H9 (cell line): ENCODE measurements at regions not wholly inside any gene's neighbourhood (a gene's known extent, or its start where the extent isn't known, plus 50 kb on each side); places are given as distances from the start of the nearest gene placed in this dataset.

ENCODE experiments used
- DNase-seq: peaks from one replicate; pipeline ENCODE4 v3.0.0-alpha.2; 2017
- H2AFZ ChIP-seq: one replicate; pipeline ENCODE4 v1.6.1; 2013; ENCODE audit warnings: mild to moderate bottlenecking, low read length, control low read depth, moderate library complexity
- H2AK5ac ChIP-seq: 2 replicates; pipeline ENCODE4 v1.6.1; 2013; ENCODE audit warnings: low read length, control low read depth, mixed read lengths; ENCODE audit not compliant: insufficient read length
- H2BK120ac ChIP-seq: one replicate; pipeline ENCODE4 v1.6.1; 2013; ENCODE audit warnings: low read depth, mild to moderate bottlenecking, low read length, control low read depth, inconsistent platforms; ENCODE audit not compliant: poor library complexity, severe bottlenecking
- H2BK12ac ChIP-seq: 2 replicates; pipeline ENCODE4 v1.6.1; 2013; ENCODE audit warnings: low read length, control low read depth, mixed read lengths, low read depth; ENCODE audit not compliant: insufficient read length
- H2BK15ac ChIP-seq: 2 replicates; pipeline ENCODE4 v1.6.1; 2013; ENCODE audit warnings: low read depth, low read length, control low read depth
- H2BK20ac ChIP-seq: one replicate; pipeline ENCODE4 v1.6.1; 2013; ENCODE audit warnings: low read depth, mild to moderate bottlenecking, low read length, control low read depth, inconsistent platforms; ENCODE audit not compliant: poor library complexity, severe bottlenecking
- H2BK5ac ChIP-seq: 2 replicates; pipeline ENCODE4 v1.6.1; 2013; ENCODE audit warnings: low read length, control low read depth, mixed read lengths; ENCODE audit not compliant: insufficient read length
- H3K14ac ChIP-seq: 2 replicates; pipeline ENCODE4 v1.6.1; 2013; ENCODE audit warnings: low read length, control low read depth; ENCODE audit not compliant: insufficient read depth
- H3K18ac ChIP-seq: 2 replicates; pipeline ENCODE4 v1.6.1; 2013; ENCODE audit warnings: low read depth, mild to moderate bottlenecking, mixed read lengths, low read length, control low read depth; ENCODE audit not compliant: insufficient read length
- H3K23ac ChIP-seq: 2 replicates; pipeline ENCODE4 v1.6.1; 2013; ENCODE audit warnings: low read length, control low read depth, mixed read lengths, low read depth; ENCODE audit not compliant: insufficient read length
- H3K23me2 ChIP-seq: 2 replicates; pipeline ENCODE4 v1.6.1; 2013; ENCODE audit warnings: low read depth, mild to moderate bottlenecking, mixed read lengths, low read length, control low read depth; ENCODE audit not compliant: insufficient read length, poor library complexity, severe bottlenecking
- H3K27ac ChIP-seq: 2 replicates; pipeline ENCODE4 v1.5.1; 2013; ENCODE audit warnings: low read length, control low read depth, mixed read lengths, low read depth; ENCODE audit not compliant: insufficient read length
- H3K27me3 ChIP-seq: 2 replicates; pipeline ENCODE4 v1.6.1; 2013; ENCODE audit warnings: low read length, control low read depth, inconsistent platforms; ENCODE audit not compliant: insufficient read depth
- H3K4ac ChIP-seq: 2 replicates; pipeline ENCODE4 v1.6.1; 2013; ENCODE audit warnings: low read depth, mild to moderate bottlenecking, control low read depth, inconsistent platforms, low read length, moderate library complexity
- H3K4me1 ChIP-seq: 2 replicates; pipeline ENCODE4 v1.6.1; 2013; ENCODE audit warnings: low read length, control low read depth, inconsistent platforms; ENCODE audit not compliant: insufficient read depth
- H3K4me2 ChIP-seq: 2 replicates; pipeline ENCODE4 v1.6.1; 2013; ENCODE audit warnings: low read length, control low read depth, mixed read lengths; ENCODE audit not compliant: insufficient read length, insufficient read depth
- H3K56ac ChIP-seq: 2 replicates; pipeline ENCODE4 v1.6.1; 2013; ENCODE audit warnings: low read depth, mild to moderate bottlenecking, mixed read lengths, low read length, control low read depth; ENCODE audit not compliant: insufficient read length
- H3K79me1 ChIP-seq: 2 replicates; pipeline ENCODE4 v1.6.1; 2013; ENCODE audit warnings: low read depth, mild to moderate bottlenecking, moderate library complexity, low read length, control low read depth, inconsistent platforms; ENCODE audit not compliant: insufficient read depth, poor library complexity, severe bottlenecking
- H3K79me2 ChIP-seq: 2 replicates; pipeline ENCODE4 v1.6.1; 2013; ENCODE audit warnings: low read length, control low read depth, inconsistent platforms; ENCODE audit not compliant: insufficient read depth
- H3K9ac ChIP-seq: 2 replicates; pipeline ENCODE4 v1.6.1; 2013; ENCODE audit warnings: low read length, control low read depth, mixed read lengths; ENCODE audit not compliant: insufficient read length; ENCODE audit errors: extremely low read depth
- H3K9me3 ChIP-seq: one replicate; pipeline ENCODE4 v1.6.1; 2013; ENCODE audit warnings: low read depth, low read length, inconsistent platforms; ENCODE audit not compliant: control insufficient read depth
- H3T11ph ChIP-seq: one replicate; pipeline ENCODE4 v1.6.1; 2013; ENCODE audit warnings: mild to moderate bottlenecking, low read length, control low read depth, inconsistent platforms
- H4K20me1 ChIP-seq: one replicate; pipeline ENCODE4 v1.6.1; 2013; ENCODE audit not compliant: control insufficient read depth, insufficient read length, insufficient read depth
- H4K5ac ChIP-seq: 2 replicates; pipeline ENCODE4 v1.6.1; 2013; ENCODE audit warnings: low read depth, mild to moderate bottlenecking, mixed read lengths, low read length, control low read depth; ENCODE audit not compliant: insufficient read length
- H4K8ac ChIP-seq: replicated peaks from 2 replicates; pipeline ENCODE4 v1.6.1; 2013; ENCODE audit warnings: low read length, control low read depth, mixed read lengths, low read depth; ENCODE audit not compliant: insufficient read length
- H4K91ac ChIP-seq: 2 replicates; pipeline ENCODE4 v1.6.1; 2013; ENCODE audit warnings: low read depth, mild to moderate bottlenecking, moderate library complexity, mixed read lengths, low read length, control low read depth; ENCODE audit not compliant: insufficient read length
- H3K27ac Mint-ChIP-seq, 3 experiments: 2 replicates in 2 of 3; 3 replicates in 1 of 3; pipeline ENCODE4 v1.8.0; 2020 to 2021; ENCODE audit warnings: mixed read lengths in 3 of 3, mild to moderate bottlenecking in 1 of 3, moderate library complexity in 1 of 3
- H3K27me3 Mint-ChIP-seq: 2 replicates; pipeline ENCODE4 v1.8.0; 2021; ENCODE audit warnings: low read depth, mild to moderate bottlenecking, moderate library complexity, mixed read lengths
- H3K36me3 Mint-ChIP-seq, 3 experiments: 2 replicates in 2 of 3; 3 replicates in 1 of 3; pipeline ENCODE4 v1.8.0; 2020 to 2021; ENCODE audit warnings: low read depth in 3 of 3, mixed read lengths in 3 of 3; ENCODE audit not compliant: insufficient read depth in 1 of 3
- H3K4me1 Mint-ChIP-seq, 2 experiments: 2 replicates each; pipeline ENCODE4 v1.8.0; 2020; ENCODE audit warnings: mixed read lengths in 2 of 2
- H3K4me3 Mint-ChIP-seq, 2 experiments: 2 replicates in 1 of 2; 3 replicates in 1 of 2; pipeline ENCODE4 v1.8.0; 2020 to 2021; ENCODE audit warnings: mild to moderate bottlenecking in 2 of 2, mixed read lengths in 2 of 2, moderate library complexity in 1 of 2
- H3K9me3 Mint-ChIP-seq, 2 experiments: 2 replicates in 1 of 2; 3 replicates in 1 of 2; pipeline ENCODE4 v1.8.0; 2020; ENCODE audit warnings: mild to moderate bottlenecking in 2 of 2, mixed read lengths in 2 of 2, moderate library complexity in 1 of 2
- WGBS: extraction: QIAGEN DNeasy Blood & Tissue Kit; methylation state at CpG from one replicate; pipeline ENCODE4 v1.1.7; 2013; ENCODE audit warnings: missing lambda C conversion rate, low lambda C conversion rate, mixed read lengths; ENCODE audit not compliant: insufficient read length; ENCODE audit errors: extremely low coverage; 5-methylcytosine and 5-hydroxymethylcytosine counted together
- TF ChIP-seq, protein P1 (sequence below): fragments of 200-600 bp; sonication (generic); conservative IDR thresholded peaks from 3 replicates; pipeline ENCODE4 v1.8.0; 2021; ENCODE audit warnings: antibody characterized with exemption, mild to moderate bottlenecking

DNA sequence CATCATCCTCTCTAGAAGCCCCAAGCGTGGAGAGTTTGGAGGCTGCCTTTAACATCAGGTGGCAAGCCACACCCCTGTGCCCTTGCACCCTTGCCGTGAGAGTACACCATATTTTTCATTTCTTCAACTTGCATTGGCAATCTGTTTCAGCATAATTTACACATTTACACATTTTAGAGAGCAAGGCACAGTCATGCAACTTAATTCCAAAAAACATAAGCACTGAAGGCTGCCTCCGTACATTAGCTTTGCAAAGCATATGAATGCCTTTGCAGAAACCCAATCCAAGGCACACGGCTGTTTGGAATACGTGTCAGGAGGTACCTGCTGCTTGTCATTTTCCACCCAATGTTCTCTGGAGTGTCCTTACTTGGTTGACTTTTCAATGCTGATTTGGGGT, 833.1 kb downstream of the VRK1 start:
- no peak overlapping the region for H4K5ac ChIP-seq
- H2BK20ac ChIP-seq, result no peak overlapping the region
- peaks cover 6% of the 10 kb centered on the region for H3K4me1 ChIP-seq
- H4K91ac ChIP-seq, result no peak overlapping the region
- no peaks in the 10 kb centered on the region for H3K23me2 ChIP-seq
- no peak overlapping the region for H2BK15ac ChIP-seq
- no peaks in the 10 kb centered on the region for H3K9me3 ChIP-seq
- Mint-ChIP-seq H3K9me3 (no peaks in the 10 kb centered on the region), H3K4me1 (peaks cover 51 to 58% of the 10 kb centered on the region in 2 experiments), H3K4me3 (no peak overlapping the region), H3K27ac (no peak overlapping the region; a peak in 1 of 7 replicates), H3K36me3 (no peaks in the 10 kb centered on the region), H3K27me3 (0 out of 2 replicates have a peak, but pooled peaks cover 2% of the 10 kb centered on the region)
- no peak overlapping the region for H3K23ac ChIP-seq
- H3K4ac ChIP-seq, result no peak overlapping the region
- DNase-seq, result no peak
- no peak overlapping the region for H2BK12ac ChIP-seq
- no peak overlapping the region for H3K27ac ChIP-seq
- no peak overlapping the region for H3K4me2 ChIP-seq
- H3K18ac ChIP-seq, result no peak overlapping the region
- H3K79me2 ChIP-seq, result no peaks in the 10 kb centered on the region
- no peaks in the 10 kb centered on the region for H3K27me3 ChIP-seq
- no peaks in the 10 kb centered on the region for H3K79me1 ChIP-seq
- H2AK5ac ChIP-seq, result no peak overlapping the region
- no CpG with 5 or more reads among the region's 5 CpGs for WGBS
- H3K56ac ChIP-seq, result no peak overlapping the region
- no peaks in the 10 kb centered on the region for H4K20me1 ChIP-seq
- H2BK120ac ChIP-seq, result no peak overlapping the region
- no peak overlapping the region for H3T11ph ChIP-seq
- H2BK5ac ChIP-seq, result no peak overlapping the region
- H3K9ac ChIP-seq, result no peak overlapping the region
- TF ChIP-seq, protein P1, sequence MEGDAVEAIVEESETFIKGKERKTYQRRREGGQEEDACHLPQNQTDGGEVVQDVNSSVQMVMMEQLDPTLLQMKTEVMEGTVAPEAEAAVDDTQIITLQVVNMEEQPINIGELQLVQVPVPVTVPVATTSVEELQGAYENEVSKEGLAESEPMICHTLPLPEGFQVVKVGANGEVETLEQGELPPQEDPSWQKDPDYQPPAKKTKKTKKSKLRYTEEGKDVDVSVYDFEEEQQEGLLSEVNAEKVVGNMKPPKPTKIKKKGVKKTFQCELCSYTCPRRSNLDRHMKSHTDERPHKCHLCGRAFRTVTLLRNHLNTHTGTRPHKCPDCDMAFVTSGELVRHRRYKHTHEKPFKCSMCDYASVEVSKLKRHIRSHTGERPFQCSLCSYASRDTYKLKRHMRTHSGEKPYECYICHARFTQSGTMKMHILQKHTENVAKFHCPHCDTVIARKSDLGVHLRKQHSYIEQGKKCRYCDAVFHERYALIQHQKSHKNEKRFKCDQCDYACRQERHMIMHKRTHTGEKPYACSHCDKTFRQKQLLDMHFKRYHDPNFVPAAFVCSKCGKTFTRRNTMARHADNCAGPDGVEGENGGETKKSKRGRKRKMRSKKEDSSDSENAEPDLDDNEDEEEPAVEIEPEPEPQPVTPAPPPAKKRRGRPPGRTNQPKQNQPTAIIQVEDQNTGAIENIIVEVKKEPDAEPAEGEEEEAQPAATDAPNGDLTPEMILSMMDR, result no peak
- no peak overlapping the region for H2AFZ ChIP-seq
- H4K8ac ChIP-seq, result no peak overlapping the region
- no peak overlapping the region for H3K14ac ChIP-seq
